ENCODE measurements at regions not wholly inside any gene's neighbourhood (a gene's known extent, or its start where the extent isn't known, plus 50 kb on each side); places are given as distances from the start of the nearest gene placed in this dataset.

DNA sequence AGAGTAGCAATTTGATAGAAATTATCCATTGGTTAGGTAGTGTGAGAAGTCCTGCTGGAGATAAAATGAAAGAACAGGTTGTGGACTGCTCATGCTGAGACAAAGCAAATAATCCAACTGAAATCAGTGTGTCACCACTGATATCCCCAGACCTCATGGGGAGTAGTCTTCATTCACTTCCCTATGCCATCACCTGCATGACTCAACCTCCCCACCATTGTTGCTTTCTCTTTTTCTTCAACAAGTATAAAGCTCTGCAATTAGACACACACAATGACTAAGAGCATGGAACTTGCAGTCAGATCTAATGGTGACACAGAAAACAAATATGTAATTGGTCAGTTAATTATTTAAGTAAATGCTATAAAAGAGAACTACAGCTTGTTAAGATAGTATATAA lies 475.3 kb downstream of the RIT2 start:
- Histone ChIP-seq H3K9me3 (ENCODE audit: low read depth, low read length) (no peaks in the 10 kb centered on the region), H3K27ac (no peak overlapping the region), H3K4me3 (no peak overlapping the region), H3K36me3 (ENCODE audit: insufficient read depth, low read length) (no peaks in the 10 kb centered on the region), H3K9ac (ENCODE audit: insufficient read length) (no peak overlapping the region)
- TF ChIP-seq POLR2AphosphoS5 (IDR thresholded peaks at IDR 0.05; ENCODE audit: borderline replicate concordance, low read depth, low read length) (no peak), FOXP2 (optimal IDR thresholded peaks at IDR 0.05; ENCODE audit: control extremely low read depth, extremely low read length, insufficient read depth) (no peak), EZH2 (IDR thresholded peaks at IDR 0.05) (no peak)
- DNase-seq (ENCODE audit: low read depth, low spot score), result no peak

DNA sequence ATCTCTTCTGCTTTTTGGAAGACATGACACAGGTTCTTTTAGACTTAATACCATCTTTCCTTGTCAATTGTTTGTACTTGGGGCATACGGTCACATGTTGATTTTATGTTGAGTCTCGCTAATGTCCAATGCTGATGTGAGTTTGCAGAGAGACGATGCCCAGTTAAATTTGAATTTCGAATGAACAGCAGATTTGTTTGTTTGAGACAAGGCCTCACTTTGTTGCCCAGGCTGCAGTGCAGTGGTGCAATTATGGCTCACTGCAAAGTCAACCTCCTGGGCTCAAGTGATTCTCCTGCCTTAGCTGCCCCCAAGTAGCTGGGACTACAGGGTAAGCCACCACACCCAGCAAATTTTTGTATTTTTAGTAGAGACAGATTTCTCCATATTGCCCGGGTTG lies 473.5 kb downstream of the RIT2 start:
- Histone ChIP-seq H3K36me3 (ENCODE audit: insufficient read depth, low read length) (no peaks in the 10 kb centered on the region), H3K9me3 (ENCODE audit: low read depth, low read length) (no peaks in the 10 kb centered on the region), H3K27ac (no peak overlapping the region), H3K4me3 (no peak overlapping the region), H3K9ac (ENCODE audit: insufficient read length) (no peak overlapping the region)
- TF ChIP-seq EZH2 (IDR thresholded peaks at IDR 0.05) (no peak), FOXP2 (optimal IDR thresholded peaks at IDR 0.05; ENCODE audit: control extremely low read depth, extremely low read length, insufficient read depth) (no peak), POLR2AphosphoS5 (IDR thresholded peaks at IDR 0.05; ENCODE audit: borderline replicate concordance, low read depth, low read length) (no peak)
- DNase-seq (ENCODE audit: low read depth, low spot score), result no peak

DNA sequence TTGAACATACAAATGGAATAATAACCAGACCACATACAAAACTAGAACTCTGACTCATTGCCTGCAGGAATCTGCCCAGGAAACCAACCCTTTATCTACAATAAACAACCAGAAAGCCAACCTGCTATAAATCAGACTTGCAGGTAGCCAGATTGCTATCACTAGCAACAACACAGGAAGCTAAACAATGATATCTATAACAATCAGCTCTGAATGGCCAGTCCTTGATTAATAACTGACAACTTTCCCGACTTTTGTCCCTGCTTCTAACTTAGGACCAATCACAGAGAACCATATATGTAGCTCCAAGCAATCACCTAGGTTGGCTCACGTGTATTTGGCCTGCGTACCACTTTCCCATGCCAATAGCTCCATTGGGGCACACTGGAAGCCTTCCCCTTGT lies 470.8 kb downstream of the RIT2 start:
- H3K36me3 ChIP-seq (ENCODE audit: insufficient read depth, low read length), result no peaks in the 10 kb centered on the region
- no peak for DNase-seq (ENCODE audit: low read depth, low spot score)
- H3K4me3 ChIP-seq, result no peak overlapping the region
- no peak for TF ChIP-seq POLR2AphosphoS5 (IDR thresholded peaks at IDR 0.05; ENCODE audit: borderline replicate concordance, low read depth, low read length)
- TF ChIP-seq FOXP2 (optimal IDR thresholded peaks at IDR 0.05; ENCODE audit: control extremely low read depth, extremely low read length, insufficient read depth), result no peak
- no peak for TF ChIP-seq EZH2 (IDR thresholded peaks at IDR 0.05)
- no peak overlapping the region for H3K9ac ChIP-seq (ENCODE audit: insufficient read length)
- H3K27ac ChIP-seq, result no peak overlapping the region
- H3K9me3 ChIP-seq (ENCODE audit: low read depth, low read length), result no peaks in the 10 kb centered on the region

DNA sequence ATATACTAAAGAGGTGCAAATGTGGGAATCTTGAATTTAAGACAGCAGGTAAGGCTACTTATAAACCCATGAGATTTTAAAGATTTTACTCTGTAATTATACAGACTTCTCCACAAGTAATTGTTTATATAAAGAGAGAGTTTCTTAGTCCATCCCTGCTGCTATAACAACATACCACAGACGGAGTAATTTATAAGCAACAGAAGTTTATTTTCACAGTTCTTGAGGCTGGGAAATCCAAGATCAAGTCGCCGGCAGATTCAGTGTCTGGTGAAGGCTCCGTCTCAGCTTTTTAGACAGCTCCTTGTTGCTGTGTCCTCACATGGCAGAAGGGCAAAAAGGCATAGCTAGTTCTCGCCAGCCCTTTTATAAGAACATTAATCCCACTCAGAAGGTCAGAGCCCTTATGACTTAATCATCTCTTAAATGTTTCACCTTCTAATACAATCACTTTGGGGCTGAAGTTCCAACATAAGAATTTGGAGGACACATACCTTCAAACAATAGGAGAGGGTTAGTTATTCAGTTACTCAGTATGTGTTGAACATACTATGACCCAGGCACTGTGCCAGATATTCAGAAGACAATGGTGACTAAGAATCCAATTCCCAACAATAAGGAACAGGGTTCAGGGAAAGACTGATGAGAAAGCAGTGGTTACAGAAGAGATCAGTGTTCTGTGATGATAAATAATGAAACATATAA lies 466.0 kb downstream of the RIT2 start:
- Histone ChIP-seq H3K9ac (ENCODE audit: insufficient read length) (no peak overlapping the region), H3K4me3 (no peak overlapping the region), H3K27ac (no peak overlapping the region), H3K9me3 (ENCODE audit: low read depth, low read length) (no peaks in the 10 kb centered on the region), H3K36me3 (ENCODE audit: insufficient read depth, low read length) (no peaks in the 10 kb centered on the region)
- TF ChIP-seq POLR2AphosphoS5 (IDR thresholded peaks at IDR 0.05; ENCODE audit: borderline replicate concordance, low read depth, low read length), result no peak
- TF ChIP-seq FOXP2 (optimal IDR thresholded peaks at IDR 0.05; ENCODE audit: control extremely low read depth, extremely low read length, insufficient read depth), result no peak
- no peak for TF ChIP-seq EZH2 (IDR thresholded peaks at IDR 0.05)
- DNase-seq (ENCODE audit: low read depth, low spot score), result no peak

- DNase-seq (ENCODE audit: low read depth, low spot score), result no peak
- TF ChIP-seq FOXP2 (optimal IDR thresholded peaks at IDR 0.05; ENCODE audit: control extremely low read depth, extremely low read length, insufficient read depth), result no peak
- Histone ChIP-seq H3K4me3 (no peak overlapping the region), H3K9ac (ENCODE audit: insufficient read length) (no peak overlapping the region), H3K36me3 (ENCODE audit: insufficient read depth, low read length) (no peaks in the 10 kb centered on the region), H3K9me3 (ENCODE audit: low read depth, low read length) (no peaks in the 10 kb centered on the region), H3K27ac (no peak overlapping the region)
These were observed 460.9 kb downstream of the RIT2 start for GRCh38 chr18:42654556-42654955.

DNA sequence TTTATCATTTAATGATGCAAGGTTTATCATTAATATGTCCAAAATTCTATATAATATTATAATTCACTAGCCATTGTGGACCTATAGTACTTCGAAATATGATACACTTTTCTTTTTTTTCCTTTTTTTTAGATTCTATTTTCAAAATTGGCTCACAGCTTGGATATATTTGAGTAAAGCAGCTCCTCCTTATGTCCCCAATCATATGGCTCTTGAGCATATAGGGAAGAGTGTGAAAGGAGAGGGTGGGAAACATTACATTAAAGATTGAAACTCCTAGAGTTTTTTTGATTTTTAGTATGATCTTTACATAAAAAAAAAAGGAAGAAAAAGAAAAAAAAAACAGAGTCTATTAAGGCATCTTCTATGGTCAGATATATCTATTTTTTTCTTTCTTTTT lies 457.9 kb downstream of the RIT2 start:
- Histone ChIP-seq H3K36me3 (ENCODE audit: insufficient read depth, low read length) (no peaks in the 10 kb centered on the region), H3K4me3 (no peak overlapping the region), H3K27ac (no peak overlapping the region), H3K9ac (ENCODE audit: insufficient read length) (no peak overlapping the region), H3K9me3 (ENCODE audit: low read depth, low read length) (no peaks in the 10 kb centered on the region)
- TF ChIP-seq EZH2 (IDR thresholded peaks at IDR 0.05), result no peak
- TF ChIP-seq FOXP2 (optimal IDR thresholded peaks at IDR 0.05; ENCODE audit: control extremely low read depth, extremely low read length, insufficient read depth), result no peak
- TF ChIP-seq POLR2AphosphoS5 (IDR thresholded peaks at IDR 0.05; ENCODE audit: borderline replicate concordance, low read depth, low read length), result no peak
- DNase-seq (ENCODE audit: low read depth, low spot score), result no peak

DNA sequence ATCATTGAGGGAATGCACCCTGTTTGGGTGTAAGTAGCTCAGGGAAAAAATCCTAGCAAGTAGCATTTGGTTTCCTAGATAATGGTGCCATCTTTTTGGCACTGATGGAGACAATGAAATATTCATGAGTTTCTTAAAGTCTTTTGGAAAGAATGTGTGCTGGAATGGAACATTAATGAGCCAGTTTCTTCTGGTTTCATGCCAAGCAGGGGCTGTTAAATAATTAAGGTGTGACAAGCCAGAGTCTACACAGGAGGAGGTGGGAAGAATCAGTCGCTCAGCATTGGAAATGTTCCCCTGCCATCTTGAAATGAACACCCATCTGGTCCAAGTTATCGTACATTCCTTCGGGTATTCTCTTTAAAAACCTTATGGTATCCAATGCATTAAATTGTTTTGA lies 457.3 kb downstream of the RIT2 start:
- no peak for DNase-seq (ENCODE audit: low read depth, low spot score)
- Histone ChIP-seq H3K9ac (ENCODE audit: insufficient read length) (no peak overlapping the region), H3K27ac (no peak overlapping the region), H3K36me3 (ENCODE audit: insufficient read depth, low read length) (no peaks in the 10 kb centered on the region), H3K4me3 (no peak overlapping the region), H3K9me3 (ENCODE audit: low read depth, low read length) (no peaks in the 10 kb centered on the region)
- no peak for TF ChIP-seq FOXP2 (optimal IDR thresholded peaks at IDR 0.05; ENCODE audit: control extremely low read depth, extremely low read length, insufficient read depth)
- TF ChIP-seq EZH2 (IDR thresholded peaks at IDR 0.05), result no peak
- no peak for TF ChIP-seq POLR2AphosphoS5 (IDR thresholded peaks at IDR 0.05; ENCODE audit: borderline replicate concordance, low read depth, low read length)

GRCh38 chr18:42659187-42659586 lies 456.3 kb downstream of the RIT2 start:
- DNase-seq (ENCODE audit: low read depth, low spot score), result no peak
- Histone ChIP-seq H3K27ac (no peak overlapping the region), H3K4me3 (no peak overlapping the region), H3K9me3 (ENCODE audit: low read depth, low read length) (no peaks in the 10 kb centered on the region), H3K36me3 (ENCODE audit: insufficient read depth, low read length) (no peaks in the 10 kb centered on the region), H3K9ac (ENCODE audit: insufficient read length) (no peak overlapping the region)
- no peak for TF ChIP-seq EZH2 (IDR thresholded peaks at IDR 0.05)

DNA sequence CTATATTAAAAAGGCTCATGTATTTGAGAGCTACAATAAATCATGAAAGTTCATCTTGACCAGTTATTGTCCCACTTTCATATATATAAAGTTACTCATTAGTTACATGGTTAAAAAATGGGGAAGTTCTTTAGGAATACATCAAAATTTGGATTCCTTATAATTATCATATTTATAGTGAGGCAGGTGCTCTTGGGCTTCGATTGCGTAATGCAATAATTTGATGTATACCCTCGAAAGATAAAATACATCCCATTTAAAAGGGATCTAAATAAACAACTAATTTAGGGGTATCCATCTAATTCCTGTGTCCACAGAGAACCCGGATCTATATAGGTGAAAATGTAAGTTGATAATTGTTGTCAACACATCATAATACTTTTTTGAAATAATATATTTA lies 444.6 kb downstream of the RIT2 start:
- Histone ChIP-seq H3K9ac (ENCODE audit: insufficient read length) (no peak overlapping the region), H3K4me3 (no peak overlapping the region), H3K9me3 (ENCODE audit: low read depth, low read length) (no peaks in the 10 kb centered on the region), H3K27ac (no peak overlapping the region), H3K36me3 (ENCODE audit: insufficient read depth, low read length) (no peaks in the 10 kb centered on the region)
- DNase-seq (ENCODE audit: low read depth, low spot score), result no peak
- no peak for TF ChIP-seq EZH2 (IDR thresholded peaks at IDR 0.05)
- no peak for TF ChIP-seq FOXP2 (optimal IDR thresholded peaks at IDR 0.05; ENCODE audit: control extremely low read depth, extremely low read length, insufficient read depth)
- no peak for TF ChIP-seq POLR2AphosphoS5 (IDR thresholded peaks at IDR 0.05; ENCODE audit: borderline replicate concordance, low read depth, low read length)

Data from SK-N-MC (cell line).